Keratinocyte (primary cell): ENCODE measurements at regions not wholly inside any gene's neighbourhood (a gene's known extent, or its start where the extent isn't known, plus 50 kb on each side); places are given as distances from the start of the nearest gene placed in this dataset.

Source experiments
- DNase-seq: peaks from one replicate; pipeline ENCODE4 v3.0.0-alpha.2; 2011; ENCODE audit warnings: low read depth, missing footprints, low spot score
- FAIRE-seq: peaks from 2 replicates; lab custom pipeline; 2011; peaks lifted over from hg19 to GRCh38; lab: Jason Lieb, UNC
- H2AFZ ChIP-seq: 2 replicates; pipeline ENCODE4 v1.6.0; 2012; ENCODE audit warnings: low read length, control low read depth, inconsistent platforms; ENCODE audit not compliant: control insufficient read depth
- H3K27ac ChIP-seq: 2 replicates; pipeline ENCODE4 v1.5.1; 2011; ENCODE audit warnings: low read length; ENCODE audit not compliant: control insufficient read depth, insufficient read depth
- H3K27me3 ChIP-seq: 3 replicates; pipeline ENCODE4 v1.6.0; 2011; ENCODE audit warnings: low read length; ENCODE audit not compliant: control insufficient read depth, insufficient read depth; ENCODE audit errors: extremely low read depth
- H3K36me3 ChIP-seq, 2 experiments: 2 replicates in 1 of 2; 3 replicates in 1 of 2; pipeline ENCODE4 v1.5.1; 2011; ENCODE audit warnings: low read length in 2 of 2, mild to moderate bottlenecking in 1 of 2; ENCODE audit not compliant: control insufficient read depth in 2 of 2, insufficient read depth in 2 of 2; ENCODE audit errors: extremely low read depth in 1 of 2
- H3K4me1 ChIP-seq: 3 replicates; pipeline ENCODE4 v1.5.1; 2011; ENCODE audit warnings: low read length; ENCODE audit not compliant: control insufficient read depth, insufficient read depth; ENCODE audit errors: extremely low read depth
- H3K4me2 ChIP-seq: 3 replicates; pipeline ENCODE4 v1.6.0; 2011; ENCODE audit warnings: low read depth, low read length; ENCODE audit not compliant: control insufficient read depth, insufficient read depth; ENCODE audit errors: extremely low read depth
- H3K4me3 ChIP-seq, 3 experiments: fragments of 200-600 bp in 1 of 3; sonication (generic) in 1 of 3; 2 replicates in 2 of 3; 3 replicates in 1 of 3; pipeline ENCODE4 v1.5.1; 2011 to 2016; ENCODE audit warnings: low read length in 3 of 3, mild to moderate bottlenecking in 3 of 3, control low read depth in 2 of 3, inconsistent platforms in 1 of 3, low read depth in 1 of 3, mixed read lengths in 1 of 3, mixed run types in 1 of 3, moderate library complexity in 1 of 3; ENCODE audit not compliant: control insufficient read depth in 2 of 3, insufficient read depth in 2 of 3; ENCODE audit errors: extremely low read depth in 1 of 3
- H3K79me2 ChIP-seq: 2 replicates; pipeline ENCODE4 v1.6.0; 2012; ENCODE audit warnings: low read length; ENCODE audit not compliant: control insufficient read depth, insufficient read depth
- H3K9ac ChIP-seq: 3 replicates; pipeline ENCODE4 v1.6.0; 2011; ENCODE audit warnings: low read length; ENCODE audit not compliant: control insufficient read depth, insufficient read depth; ENCODE audit errors: extremely low read depth
- H3K9me1 ChIP-seq: 3 replicates; pipeline ENCODE4 v1.6.0; 2011; ENCODE audit warnings: low read length; ENCODE audit not compliant: control insufficient read depth, insufficient read depth; ENCODE audit errors: extremely low read depth
- H3K9me3 ChIP-seq: 2 replicates; pipeline ENCODE4 v1.5.1; 2012; ENCODE audit warnings: low read depth, low read length; ENCODE audit not compliant: control insufficient read depth
- H4K20me1 ChIP-seq: 3 replicates; pipeline ENCODE4 v1.6.0; 2011; ENCODE audit warnings: low read length; ENCODE audit not compliant: control insufficient read depth, insufficient read depth; ENCODE audit errors: extremely low read depth
- CTCF ChIP-seq, 3 experiments: IDR thresholded peaks in 1 of 3; conservative IDR thresholded peaks in 1 of 3; optimal IDR thresholded peaks in 1 of 3; 2 replicates in 2 of 3; 3 replicates in 1 of 3; pipeline versions ENCODE3 to v1.5.1; 2011; ENCODE audit warnings: low read length in 3 of 3, mild to moderate bottlenecking in 3 of 3, moderate library complexity in 2 of 3, control low read depth in 1 of 3, inconsistent platforms in 1 of 3; ENCODE audit not compliant: insufficient read depth in 2 of 3; ENCODE audit errors: extremely low read depth in 1 of 3
- EZH2 ChIP-seq: IDR thresholded peaks from one replicate; pipeline ENCODE4 v1.6.1; 2012; ENCODE audit warnings: inconsistent platforms, mild to moderate bottlenecking, low read length, moderate library complexity
- dilution Hi-C: fragments of 300-500 bp; cut with MboI; formaldehyde crosslinking; loops from one replicate; pipeline ENCODE4 v1.7.0; 2020; ENCODE audit warnings: low sequenced_read_pairs; ENCODE audit not compliant: extremely low pct_ligation_motif_present

GRCh38 chr7:25663877-25664276, 435.6 kb upstream of the NPVF start:
- Histone ChIP-seq H3K27me3 (peaks cover 14% of the 10 kb centered on the region), H3K9me3 (no peaks in the 10 kb centered on the region), H3K36me3 (no peaks in the 10 kb centered on the region), H3K9ac (no peak overlapping the region), H3K79me2 (no peaks in the 10 kb centered on the region), H3K9me1 (no peaks in the 10 kb centered on the region), H3K27ac (no peak overlapping the region), H3K4me3 (no peak overlapping the region), H2AFZ (no peak overlapping the region), H3K4me2 (no peak overlapping the region), H3K4me1 (no peaks in the 10 kb centered on the region), H4K20me1 (no peaks in the 10 kb centered on the region)
- dilution Hi-C loops: no loop called here
- DNase-seq (no peak), FAIRE-seq (no peak)
- TF ChIP-seq CTCF (optimal IDR thresholded peaks at IDR 0.05 in 1 of 3, IDR thresholded peaks at IDR 0.05 in 1 of 3, conservative IDR thresholded peaks at IDR 0.05 in 1 of 3; ENCODE audit: extremely low read depth in 1 of 3, insufficient read depth in 2 of 3, low read length in 3 of 3) (no peak), EZH2 (no peak)

GRCh38 chr7:25664593-25664992, 436.3 kb upstream of the NPVF start:
- Histone ChIP-seq H3K27me3 (peaks cover 14% of the 10 kb centered on the region), H3K4me1 (no peaks in the 10 kb centered on the region), H3K9me3 (no peaks in the 10 kb centered on the region), H3K4me2 (no peak overlapping the region), H3K4me3 (no peak overlapping the region), H3K9ac (no peak overlapping the region), H2AFZ (no peak overlapping the region), H4K20me1 (no peaks in the 10 kb centered on the region), H3K36me3 (no peaks in the 10 kb centered on the region), H3K79me2 (no peaks in the 10 kb centered on the region), H3K9me1 (no peaks in the 10 kb centered on the region), H3K27ac (no peak overlapping the region)
- DNase-seq: no peak
- no peak for FAIRE-seq
- TF ChIP-seq EZH2 (no peak), CTCF (optimal IDR thresholded peaks at IDR 0.05 in 1 of 3, IDR thresholded peaks at IDR 0.05 in 1 of 3, conservative IDR thresholded peaks at IDR 0.05 in 1 of 3; ENCODE audit: extremely low read depth in 1 of 3, insufficient read depth in 2 of 3, low read length in 3 of 3) (no peak)
- dilution Hi-C loops: no loop called here
